ENCODE measurements at regions not wholly inside any gene's neighbourhood (a gene's known extent, or its start where the extent isn't known, plus 50 kb on each side); places are given as distances from the start of the nearest gene placed in this dataset.
A peak's percentile ranks its signal among the peaks of the same experiment; 100 is the strongest.
"Not testable (repeated sequence)": the region's sequence is repeated elsewhere in the genome, so short reads cannot be mapped to it uniquely, and the experiment has no call there.

- H3K27ac ChIP-seq; H3K36me3 ChIP-seq; H3K4me3 ChIP-seq; H3K27me3 ChIP-seq; H3K4me1 ChIP-seq; intact Hi-C loops (cut with DNase I); H3K9me3 ChIP-seq: not testable (repeated sequence)
- peak; percentile 50 for DNase-seq
- WGBS, 2 donors, result 78 to 84% methylated on average over 26 of the region's 26 CpGs
These were observed 3248.2 kb upstream of the OR11H1 start for GRCh38 chr22:12279512-12280474.

- H3K27ac ChIP-seq; H3K4me1 ChIP-seq; H3K4me3 ChIP-seq; intact Hi-C loops (cut with DNase I); H3K9me3 ChIP-seq; H3K36me3 ChIP-seq; DNase-seq; H3K27me3 ChIP-seq: not testable (repeated sequence)
- 13 to 25% methylated on average over 2 of the region's 2 CpGs for WGBS, 2 donors
These were observed 3243.3 kb upstream of the OR11H1 start for GRCh38 chr22:12284690-12285089.

- 78 to 82% methylated on average over 13 of the region's 13 CpGs for WGBS, 2 donors
- H3K4me1 ChIP-seq; H3K9me3 ChIP-seq; intact Hi-C loops (cut with DNase I); H3K27me3 ChIP-seq; H3K36me3 ChIP-seq; H3K27ac ChIP-seq; H3K4me3 ChIP-seq: not testable (repeated sequence)
- DNase-seq, result peak; percentile 68
These were observed 3230.6 kb upstream of the OR11H1 start for GRCh38 chr22:12297351-12297750.
